ENCODE measurements at regions not wholly inside any gene's neighbourhood (a gene's known extent, or its start where the extent isn't known, plus 50 kb on each side); places are given as distances from the start of the nearest gene placed in this dataset.

GRCh38 chr16:31693733-31694132 is 166.0 kb downstream of the AHSP start:
- DNase-seq (ENCODE audit: low read depth in 1 of 2, low spot score in 2 of 2) (no peak), FAIRE-seq (no peak)
- H3K9ac ChIP-seq (replicated peaks in 1 of 4; ENCODE audit: extremely low read depth in 1 of 4, low read depth in 3 of 4, low read length in 3 of 4), result no peak overlapping the region
- H3K27ac ChIP-seq (ENCODE audit: low read depth, low read length), result no peak overlapping the region
- no peak overlapping the region for H4K5ac ChIP-seq (ENCODE audit: insufficient read length, low read depth, low read length)
- no peak overlapping the region for H2BK20ac ChIP-seq (ENCODE audit: low read length)
- H3K4me2 ChIP-seq (ENCODE audit: insufficient read depth in 1 of 2, low read depth in 2 of 2, low read length in 2 of 2), result no peak overlapping the region
- ChIA-PET POLR2A (ENCODE audit: partially characterized antibody) (no interaction called here), CTCF (ENCODE audit: partially characterized antibody) (interaction anchor here (0.6 to 0.7 kb wide), 2 partner anchors 191 to 477 kb away, joined by 3 to 5 read pairs; partner anchors contain the start of gene PYDC1)
- no peaks in the 10 kb centered on the region for H3K36me3 ChIP-seq (ENCODE audit: control insufficient read depth in 2 of 4, insufficient read depth in 4 of 4, low read length in 3 of 4)
- no peak overlapping the region for H2BK12ac ChIP-seq (ENCODE audit: low read depth, low read length)
- no peak overlapping the region for H2BK15ac ChIP-seq (ENCODE audit: low read length)
- H3K79me1 ChIP-seq (ENCODE audit: low read depth, low read length), result no peaks in the 10 kb centered on the region
- no peak overlapping the region for H2AFZ ChIP-seq (ENCODE audit: low read length)
- no peak overlapping the region for H3K4me3 ChIP-seq (ENCODE audit: extremely low read depth in 1 of 4, insufficient read depth in 2 of 4, low read depth in 3 of 4, low read length in 4 of 4)
- H3K14ac ChIP-seq (ENCODE audit: insufficient read length), result no peak overlapping the region
- no peak overlapping the region for H4K8ac ChIP-seq (ENCODE audit: extremely low read depth, insufficient read depth, low read length)
- no peak overlapping the region for H2BK120ac ChIP-seq (replicated peaks; ENCODE audit: low read depth, low read length)
- H3K23ac ChIP-seq (ENCODE audit: insufficient read length), result no peak overlapping the region
- H3K4me1 ChIP-seq (replicated peaks in 1 of 4; ENCODE audit: control insufficient read depth in 3 of 4, insufficient read depth in 4 of 4, low read length in 3 of 4), result no peaks in the 10 kb centered on the region
- H4K91ac ChIP-seq (replicated peaks; ENCODE audit: insufficient read length, low read length), result no peak overlapping the region
- no peak overlapping the region for H3K4ac ChIP-seq (replicated peaks; ENCODE audit: insufficient read length, low read depth, low read length)
- H3K79me2 ChIP-seq (ENCODE audit: control insufficient read depth in 1 of 2, insufficient read depth in 2 of 2, low read length in 2 of 2), result no peaks in the 10 kb centered on the region
- H3K27me3 ChIP-seq (replicated peaks in 1 of 4; ENCODE audit: control insufficient read depth in 3 of 4, extremely low read depth in 1 of 4, insufficient read depth in 3 of 4, low read length in 3 of 4), result peaks cover 0 to 2% (median 0%) of the 10 kb centered on the region in 4 experiments; a peak in 1 of 7 replicates
- WGBS, 2 experiments (ENCODE audit: extremely low coverage in 1 of 2, insufficient coverage in 1 of 2, insufficient read length in 1 of 2, insufficient replicate concordance in 2 of 2, low coverage in 1 of 2, low lambda C conversion rate in 2 of 2, missing lambda C conversion rate in 1 of 2), result 95% methylated on average over 6 of the region's 6 CpGs; no CpG with 5 or more reads in 1 of the 2 experiments
- H4K20me1 ChIP-seq (replicated peaks in 1 of 2; ENCODE audit: control insufficient read depth in 1 of 2, insufficient read depth in 2 of 2, low read length in 2 of 2), result peaks cover 0 to 2% of the 10 kb centered on the region in 2 experiments
- H3K9me3 ChIP-seq (ENCODE audit: insufficient read depth in 2 of 2, low read depth in 1 of 2, low read length in 1 of 2), result peaks cover 0 to 2% of the 10 kb centered on the region in 2 experiments; a peak in 1 of 4 replicates
- H3K23me2 ChIP-seq (ENCODE audit: low read depth, low read length), result peaks cover 7% of the 10 kb centered on the region; the same call in 1 of the 2 replicates
- no peak overlapping the region for H2BK5ac ChIP-seq (ENCODE audit: low read depth, low read length)
- no peak overlapping the region for H3K18ac ChIP-seq (ENCODE audit: extremely low read depth, low read length)
- H3K56ac ChIP-seq (replicated peaks; ENCODE audit: insufficient read length, low read depth, low read length), result peak overlapping the region; percentile 79
- H2AK5ac ChIP-seq (ENCODE audit: low read depth, low read length), result no peak overlapping the region
- TF ChIP-seq BCL11A (IDR thresholded peaks at IDR 0.05; ENCODE audit: low read depth in 2 of 2, low read length in 2 of 2) (no peak), EGR1 (IDR thresholded peaks at IDR 0.05; ENCODE audit: borderline replicate concordance, low read depth, low read length) (no peak), PHF8 (conservative IDR thresholded peaks at IDR 0.05; ENCODE audit: low read depth, low read length) (no peak), SP4 (IDR thresholded peaks at IDR 0.05; ENCODE audit: low read length) (no peak)
